HPDE6-E6E7 (cell line): ENCODE measurements at regions not wholly inside any gene's neighbourhood (a gene's known extent, or its start where the extent isn't known, plus 50 kb on each side); places are given as distances from the start of the nearest gene placed in this dataset.
"Not testable (repeated sequence)": the region's sequence is repeated elsewhere in the genome, so short reads cannot be mapped to it uniquely, and the experiment has no call there.

Experiments
- DNase-seq: peaks from one replicate; pipeline ENCODE4 v3.0.0; 2011; ENCODE audit warnings: missing footprints; ENCODE audit errors: extremely low spot score

DNA sequence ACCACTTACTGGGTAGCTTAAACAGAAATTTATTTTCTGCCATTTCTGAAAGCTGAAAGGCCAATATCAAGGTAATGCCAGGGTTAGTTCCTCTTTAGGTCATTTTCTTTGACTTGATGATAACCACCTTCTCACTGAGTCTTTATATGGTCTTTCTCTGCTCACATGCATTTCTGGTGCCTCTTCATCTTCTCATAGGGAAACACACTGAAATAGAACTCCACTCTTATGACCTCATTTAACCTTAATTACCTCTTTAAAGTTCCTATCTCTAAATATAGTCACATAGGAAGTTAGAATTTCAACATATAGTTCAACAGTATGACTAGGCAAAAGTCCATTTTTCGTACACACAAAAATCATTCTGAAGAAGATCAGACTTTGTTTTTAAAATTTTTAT, 616.8 kb upstream of the VRK2 start:
- DNase-seq: no peak

DNA sequence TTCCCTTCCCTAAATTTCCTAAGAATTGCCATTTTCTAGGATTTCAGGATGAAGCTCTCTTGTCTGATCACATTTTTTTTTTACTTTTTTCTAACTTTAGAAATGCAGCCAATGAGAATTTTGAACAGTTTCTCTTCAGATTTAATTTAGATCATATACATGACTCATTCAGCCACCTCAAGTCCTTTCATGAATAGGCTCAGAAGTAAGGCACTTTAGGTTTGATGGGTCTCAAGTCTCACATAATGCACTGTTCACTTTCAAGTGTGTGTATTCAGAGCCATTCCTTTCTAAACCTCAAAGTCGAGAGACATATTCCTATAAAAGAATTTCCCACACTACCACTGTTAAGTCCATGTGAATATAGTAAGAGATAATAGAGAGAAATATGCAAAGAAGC, 614.1 kb upstream of the VRK2 start:
- DNase-seq: no peak

DNA sequence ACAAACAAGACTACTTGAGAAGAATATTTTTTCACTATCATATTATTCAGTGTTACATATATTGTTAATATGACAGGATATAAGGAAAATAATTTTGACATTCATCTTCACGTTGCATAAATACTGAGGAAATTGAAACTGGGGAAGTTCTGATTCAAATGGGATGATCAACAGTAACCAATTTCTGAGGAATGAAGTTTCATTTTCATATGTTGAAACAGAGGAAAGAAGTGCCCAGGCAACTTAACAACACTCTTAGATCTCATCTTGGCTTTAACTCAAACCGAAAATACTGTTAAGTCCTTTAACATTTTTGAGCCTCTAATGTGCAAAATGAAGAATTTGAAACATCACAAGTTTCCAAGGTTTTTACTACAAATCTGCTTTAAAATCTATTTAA, 612.2 kb upstream of the VRK2 start:
- DNase-seq: no peak

DNA sequence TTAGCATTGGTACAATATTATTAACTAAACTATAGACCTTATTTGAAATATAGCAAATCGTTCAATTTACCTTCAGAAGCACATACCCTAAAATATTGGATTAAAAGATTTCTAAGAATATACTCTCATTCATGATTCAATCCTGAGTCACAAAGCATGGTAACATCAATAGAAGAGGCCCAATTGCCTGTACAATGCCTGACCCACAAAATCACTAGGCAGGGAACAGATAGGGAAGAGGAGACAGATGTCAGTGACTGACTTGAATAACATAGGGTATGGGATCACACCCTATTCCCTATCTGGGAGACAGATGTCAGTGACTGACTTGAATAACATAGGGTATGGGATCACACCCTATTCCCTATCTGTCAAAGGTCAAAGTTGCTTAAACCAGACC, 611.6 kb upstream of the VRK2 start:
- peak; percentile 23 for DNase-seq

DNA sequence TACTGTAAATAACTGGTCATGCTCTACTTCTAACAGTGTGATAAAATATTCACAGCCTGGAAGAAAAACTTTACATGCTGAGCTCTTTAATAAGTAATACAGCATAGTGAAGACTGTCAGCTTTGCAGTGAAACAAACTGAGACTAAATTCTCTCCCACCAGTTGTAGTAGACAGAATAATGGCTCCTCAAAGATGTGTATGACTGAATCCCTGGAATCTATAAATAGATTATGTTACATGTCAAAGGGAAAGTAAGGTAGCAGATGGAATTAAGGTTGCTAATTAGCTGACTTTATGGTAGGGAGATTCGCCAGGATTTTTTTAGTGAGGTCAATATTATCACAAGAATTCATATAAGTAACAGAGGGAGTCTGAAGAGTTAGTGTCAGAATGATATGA, 609.5 kb upstream of the VRK2 start:
- DNase-seq: no peak

DNA sequence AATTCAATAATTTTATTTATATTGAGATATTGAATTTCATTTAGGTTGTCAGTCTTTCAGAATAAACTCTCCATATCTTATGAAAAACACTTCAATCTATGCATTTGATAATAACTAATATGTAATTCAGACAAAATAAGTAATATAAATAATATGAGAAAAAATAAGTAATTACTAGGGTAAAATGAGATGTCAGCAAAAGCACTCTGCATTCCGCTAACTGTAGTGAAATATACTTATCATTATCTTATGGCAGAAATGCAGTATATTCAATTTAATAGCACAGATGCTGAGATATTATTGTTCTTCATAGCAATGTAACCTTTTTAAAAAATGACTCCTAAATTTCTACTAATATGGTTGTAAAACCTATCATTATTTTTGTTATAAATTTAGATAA, 606.2 kb upstream of the VRK2 start:
- no peak for DNase-seq

DNA sequence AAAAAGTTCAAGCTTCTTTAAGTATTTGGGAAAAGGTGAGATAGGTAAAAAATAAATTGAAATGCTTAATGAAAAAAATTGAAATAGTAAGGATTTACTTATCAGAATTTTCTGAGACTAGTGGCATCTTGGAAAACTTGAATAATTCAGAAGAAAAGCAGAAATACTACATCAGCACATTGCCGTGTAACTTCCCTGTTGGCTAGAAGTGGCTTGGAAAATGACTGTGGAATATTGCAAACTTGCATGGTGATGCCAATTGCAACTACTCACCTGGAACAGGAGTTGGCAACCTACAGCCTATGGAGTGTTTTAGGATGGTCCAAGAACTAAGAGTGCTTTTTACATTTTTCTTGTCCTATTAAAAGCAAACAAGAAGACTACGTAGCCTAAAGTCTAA, 603.5 kb upstream of the VRK2 start:
- DNase-seq: no peak

DNA sequence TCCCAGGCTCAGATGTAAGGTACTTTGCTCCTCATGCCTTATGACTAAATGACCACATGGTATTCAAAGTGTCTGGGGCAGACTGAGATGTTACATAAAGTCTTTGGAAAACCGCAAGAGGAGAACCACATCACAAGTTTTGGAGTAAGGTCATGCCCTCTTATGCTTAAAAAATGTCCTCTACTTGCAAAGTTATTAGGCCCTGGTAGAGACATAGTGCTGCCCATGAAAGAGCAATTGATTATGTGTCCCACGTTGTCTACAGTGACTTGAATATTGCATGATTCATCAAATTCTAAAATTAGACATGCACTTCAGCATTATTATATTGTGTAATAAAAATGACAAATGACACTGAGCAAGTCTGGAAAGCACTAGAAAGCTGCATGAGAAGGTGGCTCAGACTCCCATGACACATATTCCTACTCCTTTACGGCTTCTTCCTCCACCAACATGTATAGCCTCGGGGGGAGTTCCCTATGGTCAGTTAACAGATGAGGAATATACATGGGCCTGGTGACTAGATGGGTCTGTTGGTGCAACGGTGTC, 602.6 kb upstream of the VRK2 start:
- no peak for DNase-seq

DNA sequence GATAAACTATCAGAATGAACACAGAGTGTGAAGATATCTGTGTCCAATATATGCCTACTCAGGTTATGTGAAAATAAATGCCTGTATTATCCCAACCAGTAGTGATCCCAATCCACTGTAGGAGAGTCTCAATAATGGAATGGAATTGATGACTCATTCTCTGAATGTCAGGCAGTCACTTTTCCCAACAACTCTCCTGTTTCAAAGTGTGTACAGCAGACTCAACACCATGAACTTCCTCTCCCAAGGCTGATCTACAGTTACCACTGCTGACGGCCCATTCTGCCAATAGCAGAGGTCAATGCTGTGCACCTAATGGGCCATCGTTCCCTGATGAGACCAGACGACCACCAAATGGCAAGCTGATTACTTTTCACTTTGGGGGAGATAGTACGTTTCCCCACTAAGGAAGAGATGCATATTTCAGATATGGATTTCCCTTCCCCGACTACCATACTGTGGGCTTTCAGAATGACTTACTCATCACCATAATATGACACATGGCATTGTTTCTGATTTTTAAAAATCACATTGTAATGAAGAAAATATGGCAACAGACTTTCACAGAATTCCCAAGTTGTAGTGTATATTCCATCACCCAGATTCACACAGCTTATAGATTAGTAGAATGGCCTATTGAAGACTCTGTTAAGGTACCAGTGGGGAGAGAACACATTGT, 601.7 kb upstream of the VRK2 start:
- DNase-seq: no peak

DNA sequence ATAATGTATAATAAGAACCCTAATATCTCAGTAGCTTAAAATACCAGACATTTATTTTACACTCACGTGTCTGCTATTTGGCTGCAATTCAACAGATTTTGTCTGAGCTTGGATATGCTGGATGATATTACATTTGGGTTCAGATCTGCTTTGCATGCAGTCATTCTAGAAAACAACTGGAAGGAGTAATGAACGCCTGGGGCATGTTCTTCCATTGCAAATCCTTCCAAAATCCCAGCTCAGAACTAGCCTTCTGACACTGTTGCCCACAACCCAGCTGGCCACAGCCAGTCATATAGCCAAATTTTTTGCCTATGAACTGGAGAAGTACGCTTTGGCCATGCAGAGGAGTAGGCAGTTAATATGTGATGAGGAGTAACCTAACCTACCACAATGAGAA, 597.8 kb upstream of the VRK2 start:
- DNase-seq: no peak

DNA sequence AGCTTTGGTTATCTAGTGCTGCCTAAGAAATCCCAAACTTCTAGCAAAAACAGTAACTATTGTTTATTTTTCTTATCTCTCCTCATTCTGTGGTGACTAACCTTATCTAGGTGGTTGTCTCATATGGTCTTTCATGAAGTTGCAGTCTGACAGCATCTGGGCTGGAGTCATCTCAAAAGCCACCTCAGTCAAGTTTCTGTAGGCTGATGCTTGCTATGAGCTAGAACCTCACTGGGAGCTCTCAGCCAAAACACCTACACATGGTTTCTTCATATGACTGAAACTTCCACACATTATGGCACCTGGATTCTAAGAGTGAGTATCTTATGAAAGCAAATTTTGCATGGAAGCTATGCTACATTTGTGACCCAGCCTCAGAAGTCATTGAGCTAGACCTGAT, 596.4 kb upstream of the VRK2 start:
- no peak for DNase-seq

DNA sequence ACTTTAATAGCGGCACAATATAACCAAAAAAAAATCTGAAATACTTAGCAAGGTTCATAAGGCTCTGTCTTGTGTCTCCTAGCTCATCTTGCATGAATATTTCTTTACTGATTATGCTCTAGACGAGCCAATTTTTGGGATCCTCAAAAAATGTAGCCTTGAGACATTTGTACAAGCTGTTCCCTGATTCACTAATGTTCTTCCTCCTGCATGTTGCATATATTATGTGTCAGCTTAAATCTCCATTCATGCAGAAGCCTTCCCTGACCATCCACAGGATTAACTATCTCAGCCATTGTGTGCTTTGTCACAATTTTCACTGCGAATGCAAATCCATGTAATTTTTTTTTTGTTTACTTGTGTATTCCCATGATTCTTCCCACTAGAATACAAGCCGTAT, 594.0 kb upstream of the VRK2 start:
- DNase-seq: no peak

DNA sequence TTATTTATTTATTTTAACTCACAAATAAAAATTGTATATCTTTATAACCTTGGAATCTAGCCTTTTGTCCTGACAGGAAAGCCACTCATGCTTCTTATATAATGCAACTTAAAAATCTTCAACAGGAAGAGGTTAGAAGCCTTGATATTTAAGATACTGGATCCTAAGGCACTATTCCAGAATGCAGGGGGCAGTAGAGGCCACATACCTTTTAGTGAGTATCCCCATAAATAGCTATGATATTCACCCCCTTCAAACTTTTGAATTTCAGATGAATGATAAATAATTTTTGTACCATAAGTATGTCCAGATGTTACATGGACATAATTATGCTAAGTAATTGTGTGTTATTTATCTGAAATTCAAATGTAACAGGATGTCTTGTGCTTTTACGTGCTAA, 592.7 kb upstream of the VRK2 start:
- no peak for DNase-seq

DNA sequence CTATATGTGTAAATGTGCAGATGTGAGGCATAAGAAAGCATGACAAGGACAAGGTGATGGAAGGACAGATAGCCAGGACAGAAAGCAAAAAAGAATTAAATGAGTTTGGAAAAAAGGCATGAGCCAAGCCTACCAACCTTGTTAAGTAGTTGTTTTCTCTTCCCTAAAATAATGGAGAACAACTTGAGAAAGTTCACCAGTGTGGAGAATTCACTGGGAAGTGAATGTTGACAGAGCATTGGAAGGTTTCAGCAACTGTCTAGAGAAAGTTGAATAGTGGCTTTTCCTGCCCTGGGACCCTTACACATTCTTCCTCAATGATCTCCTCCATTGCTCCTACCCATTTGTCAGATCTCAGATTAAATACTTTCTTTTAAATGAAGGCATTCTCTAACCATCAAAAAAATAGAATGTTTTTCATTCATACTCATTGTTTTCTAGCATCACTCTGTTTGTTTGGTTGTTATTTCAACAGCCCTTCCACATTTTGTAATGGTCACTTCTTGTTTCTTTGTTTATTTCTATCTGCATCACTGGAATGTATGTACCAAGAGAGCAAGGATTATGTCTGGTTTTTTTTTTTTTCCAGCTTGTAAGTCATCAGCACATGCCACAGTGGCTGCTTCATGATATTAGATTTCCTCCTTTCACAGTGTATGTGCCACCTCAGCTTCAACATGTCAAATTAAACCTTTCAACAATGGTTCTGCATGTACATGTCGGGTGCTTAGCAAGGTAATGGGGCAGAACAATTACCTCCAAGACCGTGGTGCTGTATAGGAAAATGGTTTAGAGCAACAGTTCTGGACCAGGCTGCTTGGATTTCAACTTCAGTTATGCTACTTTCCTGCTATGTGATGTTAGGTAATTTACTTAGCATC, 586.0 kb upstream of the VRK2 start:
- no peak for DNase-seq

DNA sequence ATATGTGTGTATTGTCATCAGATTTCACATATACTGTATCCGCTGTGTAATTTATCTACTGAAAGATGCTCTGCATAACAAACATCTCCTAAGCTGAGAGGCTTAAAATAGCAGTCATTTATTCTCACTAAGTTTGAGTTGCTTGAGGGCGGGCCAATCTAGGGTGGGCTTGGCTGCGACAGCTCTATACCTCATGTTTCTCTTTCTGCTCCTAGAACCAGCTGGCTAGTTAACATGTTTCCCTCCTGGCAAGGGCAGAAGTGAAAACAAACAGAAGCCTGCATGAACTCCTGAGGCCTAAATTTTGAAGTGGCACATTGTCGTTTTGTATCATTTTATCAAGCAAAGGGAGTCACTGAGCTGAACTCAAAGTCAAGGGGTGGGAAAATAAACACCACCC, 585.0 kb upstream of the VRK2 start:
- no peak for DNase-seq

DNA sequence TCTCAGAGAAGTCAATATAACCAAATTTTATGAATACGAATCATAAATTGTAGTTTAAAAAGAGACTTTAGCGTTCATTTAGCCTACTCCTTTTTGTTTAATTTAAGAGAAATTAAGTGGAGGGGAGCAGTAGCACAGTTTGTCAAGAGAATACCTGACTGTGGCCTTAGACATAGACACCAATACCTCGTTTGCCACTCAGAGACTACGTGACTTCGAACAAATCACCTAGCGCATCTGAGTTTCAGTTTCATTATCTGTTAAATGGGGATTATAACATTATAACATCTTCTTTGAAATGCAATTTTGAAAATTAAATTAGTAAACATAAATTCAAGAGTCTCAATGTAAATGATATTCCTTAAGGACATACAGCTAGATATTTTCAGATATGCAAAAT, 581.5 kb upstream of the VRK2 start:
- DNase-seq: no peak

DNA sequence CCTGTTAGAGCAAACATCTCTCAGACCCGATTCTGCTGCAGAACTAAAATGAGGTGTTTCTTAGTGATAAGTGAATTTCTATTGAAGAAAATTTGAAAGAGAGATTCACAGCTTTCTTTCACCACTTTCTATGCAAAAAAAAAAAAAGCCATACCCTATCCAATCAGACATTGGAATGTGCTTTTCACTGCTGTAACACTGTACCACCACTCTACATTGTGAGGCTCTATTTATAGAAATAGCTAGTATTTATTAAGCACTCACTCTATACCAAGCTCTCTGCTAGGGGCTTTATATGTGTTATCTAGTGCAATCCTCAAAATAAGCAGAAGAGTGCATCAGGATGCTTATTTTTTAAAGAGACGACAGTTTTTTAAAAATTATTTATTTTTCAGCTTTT, 580.6 kb upstream of the VRK2 start:
- no peak for DNase-seq

DNA sequence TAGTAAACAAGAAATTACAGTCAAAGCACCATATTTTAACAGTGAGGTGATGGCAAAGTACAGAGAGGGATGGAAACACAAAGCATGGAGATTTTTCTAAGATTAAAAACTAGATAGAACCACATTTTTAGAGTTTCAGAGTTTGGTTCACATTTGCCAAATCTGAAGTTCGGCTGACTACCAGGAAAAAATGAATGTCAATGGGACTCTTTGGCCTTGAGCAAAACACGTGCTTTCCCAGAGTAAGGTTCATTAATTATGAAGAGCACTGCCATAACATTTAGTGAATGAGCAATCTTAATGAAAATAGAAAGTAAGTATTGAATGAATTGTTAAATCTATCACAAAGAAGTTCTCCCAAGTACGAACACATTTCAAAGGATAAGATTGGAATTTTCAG, 571.2 kb upstream of the VRK2 start:
- DNase-seq: no peak

DNA sequence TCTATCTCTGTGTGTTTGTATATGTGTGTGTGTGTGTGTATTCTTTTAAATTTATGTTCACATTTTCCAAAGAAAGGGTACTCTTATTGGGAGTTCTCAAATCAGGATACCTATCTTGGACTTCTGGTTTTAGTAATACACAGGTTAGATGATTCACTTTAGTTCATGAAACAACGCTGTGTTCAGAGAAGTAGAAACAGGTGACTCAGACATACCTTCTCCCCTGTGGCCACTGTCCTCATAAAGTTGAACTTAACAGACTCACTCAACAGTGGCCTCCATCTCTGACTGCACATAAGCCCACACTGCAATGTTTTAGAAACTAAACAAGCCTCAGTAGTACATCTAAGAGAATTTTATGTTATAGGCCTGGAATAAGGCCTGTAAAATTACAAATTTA, 566.6 kb upstream of the VRK2 start:
- DNase-seq: peak; percentile 15

DNA sequence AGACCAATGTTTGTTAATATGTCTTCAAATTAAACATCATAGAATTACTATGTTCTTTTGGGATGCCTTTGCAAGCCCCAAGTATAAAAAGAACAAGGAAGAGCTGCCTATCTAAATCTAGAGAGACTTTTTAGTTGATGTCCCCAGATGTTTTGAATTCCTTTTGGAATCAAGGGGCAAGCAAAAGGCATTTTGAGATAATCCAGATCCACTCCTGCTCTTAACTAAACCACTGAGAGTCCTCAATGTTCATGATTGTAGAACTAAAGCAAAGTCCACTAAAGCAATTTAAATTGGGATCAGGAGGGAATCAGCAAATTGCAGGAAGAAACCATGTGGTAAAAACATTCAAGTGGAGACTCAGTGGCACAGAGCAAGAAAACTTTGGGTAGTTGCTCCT, 558.5 kb upstream of the VRK2 start:
- no peak for DNase-seq

DNA sequence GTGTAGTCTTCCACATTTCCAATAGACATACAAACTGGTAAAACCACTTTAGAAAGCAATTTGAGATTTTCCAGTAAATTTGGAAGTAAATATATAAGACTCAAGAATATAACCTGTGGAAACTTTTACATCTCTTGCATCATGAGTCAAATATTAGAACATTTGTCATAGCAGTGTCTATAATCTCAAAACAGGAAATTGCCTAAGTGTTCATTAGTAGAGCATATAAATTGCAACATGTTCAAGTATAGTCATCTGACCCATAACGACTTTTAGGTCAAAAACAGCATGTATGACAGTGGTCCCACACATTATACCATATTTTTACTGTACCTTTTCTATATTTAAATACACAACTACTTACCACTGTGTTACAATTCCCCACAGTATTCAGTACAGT, 555.9 kb upstream of the VRK2 start:
- no peak for DNase-seq

DNA sequence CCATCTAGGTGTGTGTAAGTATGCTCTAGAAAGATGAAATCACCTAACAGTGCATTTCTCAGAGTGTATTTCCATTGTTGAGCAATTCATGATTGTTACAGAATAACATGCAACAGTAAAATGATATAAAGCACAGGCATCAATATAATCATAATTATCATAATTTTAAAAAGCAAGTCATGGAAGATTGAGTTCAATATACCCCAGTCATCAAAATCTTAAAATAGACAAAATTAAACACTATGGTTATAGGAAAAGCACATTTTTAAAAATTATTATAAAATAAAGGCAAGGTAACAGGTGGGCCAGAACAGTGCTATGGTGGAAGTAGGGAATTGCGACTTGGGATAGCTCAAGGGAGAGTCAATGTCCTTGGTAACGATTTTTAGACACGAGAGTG, 555.4 kb upstream of the VRK2 start:
- DNase-seq: no peak

DNA sequence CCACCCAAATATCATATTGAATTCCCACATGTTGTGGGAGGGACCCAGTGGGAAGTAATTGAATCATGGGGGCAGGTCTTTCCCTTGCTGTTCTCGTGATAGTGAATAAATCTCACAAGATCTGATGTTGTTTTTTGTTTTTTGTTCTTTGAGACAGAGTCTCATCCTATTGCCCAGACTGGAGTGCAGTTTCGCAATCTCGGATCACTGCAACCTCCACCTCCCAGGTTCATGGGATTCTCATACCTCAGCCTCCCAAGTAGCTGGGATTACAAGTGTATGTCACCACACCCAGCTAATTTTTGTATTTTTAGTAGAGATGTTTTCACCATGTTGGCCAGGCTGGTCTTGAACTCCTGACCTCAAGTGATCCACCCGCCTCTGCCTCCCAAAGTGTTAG, 552.6 kb upstream of the VRK2 start:
- DNase-seq: not testable (repeated sequence)
